HG03342 (cell line): ENCODE measurements at regions not wholly inside any gene's neighbourhood (a gene's known extent, or its start where the extent isn't known, plus 50 kb on each side); places are given as distances from the start of the nearest gene placed in this dataset.
"Not testable (repeated sequence)": the region's sequence is repeated elsewhere in the genome, so short reads cannot be mapped to it uniquely, and the experiment has no call there.

Experiments
- ATAC-seq: cut with Tn5 transposase; IDR thresholded peaks from one replicate; pipeline ENCODE4 v1.9.1; 2021; ENCODE audit warnings: mild to moderate bottlenecking, moderate library complexity; ENCODE audit not compliant: unreplicated experiment

DNA sequence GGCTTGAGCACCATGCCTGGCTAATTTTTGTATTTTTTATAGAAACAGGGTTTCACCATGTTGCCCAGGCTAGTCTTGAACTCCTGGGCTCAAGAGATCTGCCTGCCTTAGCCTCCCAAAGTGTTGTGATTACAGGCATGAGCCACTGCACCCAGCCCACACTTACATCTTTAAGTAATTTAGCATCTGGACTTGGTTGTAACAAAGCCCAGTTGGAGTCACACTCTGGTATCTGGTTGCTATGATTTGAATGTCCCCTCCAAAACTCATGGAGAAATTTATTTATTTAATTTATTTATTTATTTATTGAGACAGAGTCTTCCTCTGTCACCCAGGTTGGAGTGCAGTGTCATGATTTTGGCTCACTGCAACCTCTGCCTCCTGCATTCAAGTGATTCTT is 52.7 kb upstream of the TSC22D1 start:
- not testable (repeated sequence) for ATAC-seq

DNA sequence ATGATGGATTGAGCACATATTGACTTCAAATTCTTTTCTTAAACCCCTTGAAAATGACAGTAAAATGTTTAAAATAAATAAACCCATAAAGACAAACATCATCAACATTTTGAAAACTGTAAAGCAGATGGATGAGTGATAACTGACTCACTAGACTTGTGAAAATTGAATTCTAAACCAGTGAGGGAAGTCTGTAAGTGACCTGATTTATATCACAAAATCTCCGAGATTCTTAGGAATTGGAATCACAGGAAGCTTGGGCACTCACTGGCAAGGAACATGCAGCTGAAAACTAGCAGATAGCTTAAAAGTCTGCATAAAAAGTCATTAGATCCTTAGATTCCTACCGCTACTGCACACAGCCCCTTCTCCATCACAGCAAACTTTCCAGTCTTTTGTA is 51.3 kb upstream of the TSC22D1 start:
- no peak for ATAC-seq

DNA sequence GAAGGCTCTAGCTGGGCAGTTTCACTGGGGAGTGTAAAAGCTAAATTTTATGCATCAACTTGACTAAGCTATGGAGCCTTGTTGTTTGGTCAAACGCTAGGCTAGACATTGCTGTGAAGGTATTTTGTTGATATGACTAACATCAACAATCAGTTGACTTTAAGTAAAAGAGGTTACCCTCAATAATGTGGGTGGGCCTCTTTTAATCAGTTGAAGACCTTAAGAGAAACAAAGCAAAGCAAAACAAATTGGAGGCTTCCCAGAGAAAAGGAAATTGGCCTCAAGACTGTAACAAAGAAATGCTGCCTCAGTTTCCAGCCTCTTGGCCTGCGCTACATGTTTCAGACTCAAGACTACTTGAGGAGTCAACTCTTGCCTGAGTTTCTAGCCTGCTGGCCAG is 50.0 kb upstream of the TSC22D1 start:
- no peak for ATAC-seq
